ENCODE measurements at regions not wholly inside any gene's neighbourhood (a gene's known extent, or its start where the extent isn't known, plus 50 kb on each side); places are given as distances from the start of the nearest gene placed in this dataset.

DNA sequence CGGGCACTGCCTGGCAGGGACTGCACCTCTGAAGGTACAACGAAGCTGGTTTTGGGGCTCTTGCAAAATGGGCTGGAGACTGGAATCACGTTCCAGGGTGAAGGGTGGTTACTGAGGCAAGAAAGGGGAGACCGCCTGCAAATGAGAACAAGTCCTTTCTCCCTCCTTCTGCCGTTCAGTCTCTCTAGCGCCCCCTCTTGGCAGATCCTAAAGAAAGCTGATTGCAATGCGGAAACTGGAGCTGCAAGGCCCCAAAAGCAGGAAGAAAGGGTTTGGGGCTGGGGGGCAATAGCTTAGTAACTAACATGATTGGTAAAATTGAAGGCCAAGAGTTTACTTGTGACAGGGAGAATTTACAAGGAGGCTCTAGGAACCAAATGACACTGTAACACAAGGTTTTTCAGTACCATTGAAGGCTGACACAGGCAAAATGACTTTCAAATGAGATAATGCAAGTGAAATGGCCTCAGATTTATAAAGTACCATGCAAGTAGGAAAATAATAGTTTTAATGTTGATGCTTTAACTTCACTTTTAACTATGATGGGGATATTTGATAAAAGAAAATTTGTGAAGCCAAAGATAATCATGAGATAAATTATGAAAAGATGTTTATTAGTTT is 222.7 kb upstream of the HAND2 start:
- peak; percentile 54 for DNase-seq (ENCODE audit: extremely low spot score)
- TF ChIP-seq TARDBP (IDR thresholded peaks at IDR 0.05): no peak
- TF ChIP-seq SUZ12 (IDR thresholded peaks at IDR 0.05): no peak
- no peak for TF ChIP-seq FOXA1 (IDR thresholded peaks at IDR 0.05)
- no peak for TF ChIP-seq LEF1 (IDR thresholded peaks at IDR 0.05; ENCODE audit: borderline replicate concordance)
- no peak for TF ChIP-seq FOXK2 (IDR thresholded peaks at IDR 0.05)
- CTCF ChIA-PET: interaction anchor here (0.6 to 1.5 kb wide), 19 partner anchors 9 to 511 kb away, joined by 3 to 21 read pairs (median 3); no protein-coding TSS in a partner anchor
- POLR2A ChIA-PET: no interaction called here

DNA sequence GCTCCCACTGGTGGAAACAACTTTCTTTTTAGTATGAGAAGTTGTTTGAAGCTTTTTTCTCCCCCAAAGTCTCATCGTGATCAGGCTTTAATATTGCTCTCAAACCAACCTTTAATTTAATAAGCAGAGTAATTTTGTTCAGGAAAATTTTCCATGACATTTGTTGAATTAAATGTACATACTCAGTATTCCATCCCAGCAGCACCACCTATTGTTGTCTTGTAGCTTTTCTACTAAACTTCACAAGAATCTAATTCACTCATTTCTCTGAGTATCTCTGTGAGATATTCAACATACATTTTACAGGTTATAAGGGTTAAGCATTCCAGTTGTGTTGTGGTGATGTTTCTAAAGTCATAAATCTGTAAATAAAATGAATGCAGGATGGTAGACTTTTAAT is 218.3 kb upstream of the HAND2 start:
- ChIA-PET POLR2A (no interaction called here), CTCF (interaction anchor here (1.1 kb wide), 1 partner anchor 243 kb away, joined by 7 read pairs; no protein-coding TSS in a partner anchor)
- no peak for TF ChIP-seq TARDBP (IDR thresholded peaks at IDR 0.05)
- no peak for TF ChIP-seq LEF1 (IDR thresholded peaks at IDR 0.05; ENCODE audit: borderline replicate concordance)
- TF ChIP-seq FOXA1 (IDR thresholded peaks at IDR 0.05): no peak
- TF ChIP-seq HDGF (IDR thresholded peaks at IDR 0.05; ENCODE audit: borderline replicate concordance): no peak
- TF ChIP-seq CTBP1 (IDR thresholded peaks at IDR 0.05; ENCODE audit: borderline replicate concordance): no peak
- no peak for TF ChIP-seq ARNT (IDR thresholded peaks at IDR 0.05)
- no peak for TF ChIP-seq FOXM1 (IDR thresholded peaks at IDR 0.05; ENCODE audit: borderline replicate concordance)
- no peak for TF ChIP-seq SP1 (IDR thresholded peaks at IDR 0.05)
- TF ChIP-seq ZNF384 (IDR thresholded peaks at IDR 0.05): no peak
- TF ChIP-seq NFRKB (IDR thresholded peaks at IDR 0.05): no peak
- TF ChIP-seq ELF4 (IDR thresholded peaks at IDR 0.05): no peak
- TF ChIP-seq, protein P1, sequence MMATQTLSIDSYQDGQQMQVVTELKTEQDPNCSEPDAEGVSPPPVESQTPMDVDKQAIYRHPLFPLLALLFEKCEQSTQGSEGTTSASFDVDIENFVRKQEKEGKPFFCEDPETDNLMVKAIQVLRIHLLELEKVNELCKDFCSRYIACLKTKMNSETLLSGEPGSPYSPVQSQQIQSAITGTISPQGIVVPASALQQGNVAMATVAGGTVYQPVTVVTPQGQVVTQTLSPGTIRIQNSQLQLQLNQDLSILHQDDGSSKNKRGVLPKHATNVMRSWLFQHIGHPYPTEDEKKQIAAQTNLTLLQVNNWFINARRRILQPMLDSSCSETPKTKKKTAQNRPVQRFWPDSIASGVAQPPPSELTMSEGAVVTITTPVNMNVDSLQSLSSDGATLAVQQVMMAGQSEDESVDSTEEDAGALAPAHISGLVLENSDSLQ (IDR thresholded peaks at IDR 0.05): no peak
- no peak for DNase-seq (ENCODE audit: extremely low spot score)

DNA sequence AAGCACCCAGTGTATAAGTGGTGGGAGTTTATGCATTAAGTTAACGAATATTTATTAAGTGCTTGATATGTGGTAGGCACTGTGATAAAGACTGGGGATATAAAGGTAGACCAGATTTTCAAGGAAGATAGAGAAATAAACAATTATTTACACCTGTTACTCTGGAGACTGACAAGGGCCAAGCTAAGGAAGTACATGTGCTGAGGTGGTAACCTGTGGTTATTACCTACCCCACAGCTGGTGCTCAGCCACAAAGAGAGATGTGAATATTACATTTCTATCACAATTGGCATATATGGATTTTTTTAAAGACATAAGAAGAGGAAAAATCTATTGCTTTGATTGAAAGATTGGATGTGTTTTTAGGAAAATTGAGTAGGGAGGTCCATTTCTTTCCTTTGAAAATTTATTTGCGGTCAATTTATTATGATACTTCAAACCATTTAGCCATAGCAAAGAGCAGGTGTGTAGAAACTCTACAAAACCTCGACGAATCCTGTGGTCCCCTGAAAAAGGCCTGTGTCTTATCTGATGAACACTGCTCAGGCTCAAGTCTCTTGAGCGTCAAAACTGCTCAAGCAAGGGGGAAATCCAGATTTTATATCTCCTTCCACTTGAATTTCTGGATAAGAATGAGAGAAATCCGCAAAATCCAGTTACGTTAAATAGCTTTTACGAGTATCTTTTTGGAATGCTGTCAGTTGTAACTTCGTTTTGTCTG is 217.7 kb upstream of the HAND2 start:
- CTCF ChIA-PET: interaction anchor here (1.1 kb wide), 1 partner anchor 242 kb away, joined by 7 read pairs; no protein-coding TSS in a partner anchor

DNA sequence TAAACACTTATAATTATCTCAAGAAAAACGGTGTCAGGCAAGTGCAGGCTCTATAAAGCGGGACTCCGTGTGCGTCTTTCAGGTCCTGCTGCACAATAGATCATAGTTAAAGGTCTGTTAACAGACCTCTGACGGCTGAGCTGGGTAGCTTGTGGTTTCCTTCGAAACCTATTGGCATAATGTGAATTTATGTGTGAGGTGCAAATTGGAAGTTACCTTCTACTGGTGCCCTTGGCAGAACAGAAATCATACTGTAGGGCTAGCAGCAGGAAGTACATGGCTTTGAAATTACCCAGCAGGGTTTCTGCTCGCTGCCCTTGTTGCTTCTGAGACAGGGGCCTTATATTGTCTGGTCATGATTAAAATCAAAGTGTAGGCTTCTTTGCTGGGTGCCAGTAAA is 216.4 kb upstream of the HAND2 start:
- no peak for TF ChIP-seq BHLHE40 (IDR thresholded peaks at IDR 0.05; ENCODE audit: borderline replicate concordance)
- TF ChIP-seq, protein P1 (IDR thresholded peaks at IDR 0.05): no peak
- TF ChIP-seq FOXK2 (IDR thresholded peaks at IDR 0.05): no peak
- TF ChIP-seq NFRKB (IDR thresholded peaks at IDR 0.05): no peak
- no peak for TF ChIP-seq L3MBTL2 (conservative IDR thresholded peaks at IDR 0.05)
- no peak for TF ChIP-seq FOXM1 (IDR thresholded peaks at IDR 0.05; ENCODE audit: borderline replicate concordance)
- TF ChIP-seq TARDBP (IDR thresholded peaks at IDR 0.05): no peak
- no peak for TF ChIP-seq LEF1 (IDR thresholded peaks at IDR 0.05; ENCODE audit: borderline replicate concordance)
- POLR2A ChIA-PET: no interaction called here
- CTCF ChIA-PET: no interaction called here
- DNase-seq (ENCODE audit: extremely low spot score): no peak

More for the DNA sequence above, 217.7 kb upstream of the HAND2 start:
- DNase-seq (ENCODE audit: extremely low spot score): no peak
- POLR2A ChIA-PET: no interaction called here
- TF ChIP-seq L3MBTL2 (conservative IDR thresholded peaks at IDR 0.05) (no peak), HDGF (IDR thresholded peaks at IDR 0.05; ENCODE audit: borderline replicate concordance) (no peak), BHLHE40 (IDR thresholded peaks at IDR 0.05; ENCODE audit: borderline replicate concordance) (no peak), ARNT (IDR thresholded peaks at IDR 0.05) (no peak), FOXA1 (IDR thresholded peaks at IDR 0.05) (no peak), NFRKB (IDR thresholded peaks at IDR 0.05) (no peak), FOXK2 (IDR thresholded peaks at IDR 0.05) (no peak), TARDBP (IDR thresholded peaks at IDR 0.05) (no peak), FOXM1 (IDR thresholded peaks at IDR 0.05; ENCODE audit: borderline replicate concordance) (no peak), CTBP1 (IDR thresholded peaks at IDR 0.05; ENCODE audit: borderline replicate concordance) (no peak), ELF4 (IDR thresholded peaks at IDR 0.05) (no peak), LEF1 (IDR thresholded peaks at IDR 0.05; ENCODE audit: borderline replicate concordance) (no peak), ZNF384 (IDR thresholded peaks at IDR 0.05) (no peak), SP1 (IDR thresholded peaks at IDR 0.05) (no peak), SUZ12 (IDR thresholded peaks at IDR 0.05) (no peak)
- TF ChIP-seq, protein P1 (IDR thresholded peaks at IDR 0.05): no peak

DNA sequence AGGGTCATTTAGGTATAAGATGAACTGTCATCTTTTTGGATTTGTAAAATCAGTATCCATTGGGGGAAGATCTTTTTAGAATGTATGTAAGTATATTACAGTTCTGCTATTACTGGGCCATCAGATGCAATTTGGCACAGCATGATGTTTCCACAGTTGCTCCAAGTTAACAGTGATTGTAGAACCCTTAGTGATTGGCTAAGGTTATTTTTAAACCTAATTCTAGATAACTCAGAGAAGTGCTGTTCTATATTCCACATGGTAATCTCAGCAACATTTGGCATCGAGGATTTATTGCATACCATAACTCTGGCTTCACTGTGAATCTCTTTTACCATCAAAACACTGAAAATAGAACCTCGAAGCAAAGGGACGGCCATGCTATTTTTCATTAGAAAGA is 215.7 kb upstream of the HAND2 start:
- TF ChIP-seq L3MBTL2 (conservative IDR thresholded peaks at IDR 0.05): 0 out of 2 replicates have a peak, but pooled peaks have one; percentile 19
- no peak for TF ChIP-seq SP1 (IDR thresholded peaks at IDR 0.05)
- ChIA-PET POLR2A (no interaction called here), CTCF (no interaction called here)
- DNase-seq (ENCODE audit: extremely low spot score): no peak

DNA sequence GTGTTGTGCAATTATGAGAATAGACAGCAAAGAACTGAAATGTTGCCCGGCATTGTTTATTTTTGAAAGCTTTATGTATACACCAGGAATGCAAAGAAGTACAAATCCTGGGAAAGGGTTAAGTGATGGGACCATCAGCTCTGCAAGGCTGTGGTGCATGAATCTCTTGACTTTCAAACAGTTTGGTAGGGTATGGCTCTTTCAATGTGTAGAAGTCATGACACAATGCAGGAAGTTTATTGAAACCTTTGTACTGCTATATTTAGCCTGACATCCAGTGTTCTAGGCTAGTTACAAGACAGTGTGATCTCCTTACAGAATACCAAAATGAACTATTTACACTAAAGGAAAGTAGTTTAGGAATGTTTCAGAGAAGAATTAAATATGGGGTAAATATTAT is 206.8 kb upstream of the HAND2 start:
- CTCF ChIA-PET: interaction anchor here (3.8 kb wide), 1 partner anchor 16 kb away, joined by 19 read pairs; no protein-coding TSS in a partner anchor
- POLR2A ChIA-PET: no interaction called here
- TF ChIP-seq FOXA1 (IDR thresholded peaks at IDR 0.05) (no peak), LEF1 (IDR thresholded peaks at IDR 0.05; ENCODE audit: borderline replicate concordance) (no peak), SUZ12 (IDR thresholded peaks at IDR 0.05) (no peak), SP1 (IDR thresholded peaks at IDR 0.05) (no peak)
- DNase-seq (ENCODE audit: extremely low spot score): no peak

Data from HEK293T (cell line).